ENCODE measurements at regions not wholly inside any gene's neighbourhood (a gene's known extent, or its start where the extent isn't known, plus 50 kb on each side); places are given as distances from the start of the nearest gene placed in this dataset.

- TF ChIP-seq CTCF (IDR thresholded peaks at IDR 0.05) = no peak
- TF ChIP-seq POLR2A (IDR thresholded peaks at IDR 0.05) = no peak
Observed at GRCh38 chr2:53498210-53498609, 269.4 kb upstream of the CHAC2 start.

All from Peyer's patch (tissue), 4 donors.